ENCODE measurements at regions not wholly inside any gene's neighbourhood (a gene's known extent, or its start where the extent isn't known, plus 50 kb on each side); places are given as distances from the start of the nearest gene placed in this dataset.

DNA sequence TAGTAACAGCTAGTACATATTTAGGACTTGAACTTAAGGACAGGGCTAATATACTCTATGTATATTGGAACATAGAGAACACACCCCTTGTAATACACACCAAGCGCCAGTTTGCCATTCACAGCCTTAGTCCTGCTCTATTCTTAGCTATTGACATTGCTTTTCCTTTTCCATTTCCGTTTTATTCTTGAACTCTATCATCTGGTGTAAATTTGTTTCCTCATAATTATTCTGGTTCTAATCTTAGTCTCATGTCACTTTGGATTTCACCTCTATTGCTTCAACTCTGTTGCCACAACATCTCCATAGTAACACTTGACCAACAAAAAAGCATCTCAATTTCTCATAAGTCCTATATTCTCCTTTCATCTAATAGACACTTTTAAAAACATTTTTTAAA, 225.7 kb downstream of the PHLDA1 start:
- Histone ChIP-seq H2AFZ (ENCODE audit: low read depth, low read length) (no peak overlapping the region), H3K4me1 (ENCODE audit: low read length) (peaks cover 7% of the 10 kb centered on the region), H3K27ac (ENCODE audit: low read length) (no peak overlapping the region), H3K79me2 (ENCODE audit: low read length) (no peaks in the 10 kb centered on the region), H3K9me3 (ENCODE audit: insufficient read depth, low read length) (no peaks in the 10 kb centered on the region), H3K4me3 (ENCODE audit: low read length) (no peak overlapping the region), H4K20me1 (ENCODE audit: insufficient read depth, low read length) (no peaks in the 10 kb centered on the region), H3K36me3 (replicated peaks; ENCODE audit: low read depth, low read length) (no peaks in the 10 kb centered on the region), H3K4me2 (ENCODE audit: low read length) (no peak overlapping the region), H3K9ac (ENCODE audit: low read length) (no peak overlapping the region), H3K27me3 (ENCODE audit: low read depth, low read length) (no peaks in the 10 kb centered on the region)
- TF ChIP-seq, protein P1, sequence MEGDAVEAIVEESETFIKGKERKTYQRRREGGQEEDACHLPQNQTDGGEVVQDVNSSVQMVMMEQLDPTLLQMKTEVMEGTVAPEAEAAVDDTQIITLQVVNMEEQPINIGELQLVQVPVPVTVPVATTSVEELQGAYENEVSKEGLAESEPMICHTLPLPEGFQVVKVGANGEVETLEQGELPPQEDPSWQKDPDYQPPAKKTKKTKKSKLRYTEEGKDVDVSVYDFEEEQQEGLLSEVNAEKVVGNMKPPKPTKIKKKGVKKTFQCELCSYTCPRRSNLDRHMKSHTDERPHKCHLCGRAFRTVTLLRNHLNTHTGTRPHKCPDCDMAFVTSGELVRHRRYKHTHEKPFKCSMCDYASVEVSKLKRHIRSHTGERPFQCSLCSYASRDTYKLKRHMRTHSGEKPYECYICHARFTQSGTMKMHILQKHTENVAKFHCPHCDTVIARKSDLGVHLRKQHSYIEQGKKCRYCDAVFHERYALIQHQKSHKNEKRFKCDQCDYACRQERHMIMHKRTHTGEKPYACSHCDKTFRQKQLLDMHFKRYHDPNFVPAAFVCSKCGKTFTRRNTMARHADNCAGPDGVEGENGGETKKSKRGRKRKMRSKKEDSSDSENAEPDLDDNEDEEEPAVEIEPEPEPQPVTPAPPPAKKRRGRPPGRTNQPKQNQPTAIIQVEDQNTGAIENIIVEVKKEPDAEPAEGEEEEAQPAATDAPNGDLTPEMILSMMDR (IDR thresholded peaks at IDR 0.05; ENCODE audit: low read depth, low read length) = no peak
- no peak for TF ChIP-seq EZH2phosphoT487 (IDR thresholded peaks at IDR 0.05; ENCODE audit: low read depth)

- H3K4me3 ChIP-seq (ENCODE audit: low read length) = no peak overlapping the region
- no peaks in the 10 kb centered on the region for H3K79me2 ChIP-seq (ENCODE audit: low read length)
- H3K4me1 ChIP-seq (ENCODE audit: low read length) = peaks cover 7% of the 10 kb centered on the region
- no peaks in the 10 kb centered on the region for H3K36me3 ChIP-seq (replicated peaks; ENCODE audit: low read depth, low read length)
- no peaks in the 10 kb centered on the region for H4K20me1 ChIP-seq (ENCODE audit: insufficient read depth, low read length)
- no peak overlapping the region for H3K9ac ChIP-seq (ENCODE audit: low read length)
- no peaks in the 10 kb centered on the region for H3K27me3 ChIP-seq (ENCODE audit: low read depth, low read length)
- TF ChIP-seq, protein P1 (IDR thresholded peaks at IDR 0.05; ENCODE audit: low read depth, low read length) = no peak
- no peak for TF ChIP-seq EZH2phosphoT487 (IDR thresholded peaks at IDR 0.05; ENCODE audit: low read depth)
- no peak overlapping the region for H2AFZ ChIP-seq (ENCODE audit: low read depth, low read length)
- H3K9me3 ChIP-seq (ENCODE audit: insufficient read depth, low read length) = no peaks in the 10 kb centered on the region
- H3K4me2 ChIP-seq (ENCODE audit: low read length) = no peak overlapping the region
- H3K27ac ChIP-seq (ENCODE audit: low read length) = no peak overlapping the region
Observed at GRCh38 chr12:75805320-75805719, 226.3 kb downstream of the PHLDA1 start.

- Histone ChIP-seq H4K20me1 (ENCODE audit: insufficient read depth, low read length) (no peaks in the 10 kb centered on the region), H3K9ac (ENCODE audit: low read length) (no peak overlapping the region), H2AFZ (ENCODE audit: low read depth, low read length) (no peak overlapping the region), H3K27ac (ENCODE audit: low read length) (no peak overlapping the region), H3K27me3 (ENCODE audit: low read depth, low read length) (no peaks in the 10 kb centered on the region), H3K79me2 (ENCODE audit: low read length) (no peaks in the 10 kb centered on the region), H3K4me1 (ENCODE audit: low read length) (peaks cover 4% of the 10 kb centered on the region), H3K36me3 (replicated peaks; ENCODE audit: low read depth, low read length) (no peaks in the 10 kb centered on the region), H3K4me3 (ENCODE audit: low read length) (no peak overlapping the region), H3K9me3 (ENCODE audit: insufficient read depth, low read length) (no peaks in the 10 kb centered on the region), H3K4me2 (ENCODE audit: low read length) (no peak overlapping the region)
- no peak for TF ChIP-seq EZH2phosphoT487 (IDR thresholded peaks at IDR 0.05; ENCODE audit: low read depth)
- TF ChIP-seq, protein P1 (IDR thresholded peaks at IDR 0.05; ENCODE audit: low read depth, low read length) = no peak
Observed at GRCh38 chr12:75798136-75798926, 233.2 kb downstream of the PHLDA1 start.

DNA sequence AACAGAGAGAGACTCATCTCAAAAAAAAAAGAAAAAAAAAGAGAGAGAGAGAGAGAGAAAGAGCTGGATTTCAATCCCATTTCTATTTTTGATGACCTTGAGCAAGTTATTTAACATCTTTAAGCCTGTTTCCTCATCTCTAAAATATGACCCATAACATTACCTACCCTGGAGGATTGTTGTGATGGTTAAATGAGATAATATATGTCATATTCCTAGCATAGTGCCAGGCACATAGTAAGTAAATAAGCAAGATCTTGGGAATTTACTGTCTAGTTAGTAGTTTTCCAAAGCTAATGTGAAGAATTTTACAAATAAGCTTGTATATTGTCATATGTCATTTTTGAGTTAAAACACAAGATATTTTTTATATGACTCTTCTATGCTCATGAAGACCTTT, 236.5 kb downstream of the PHLDA1 start:
- no peaks in the 10 kb centered on the region for H3K79me2 ChIP-seq (ENCODE audit: low read length)
- H3K27me3 ChIP-seq (ENCODE audit: low read depth, low read length) = no peaks in the 10 kb centered on the region
- H3K4me2 ChIP-seq (ENCODE audit: low read length) = no peak overlapping the region
- H3K27ac ChIP-seq (ENCODE audit: low read length) = no peak overlapping the region
- H3K36me3 ChIP-seq (replicated peaks; ENCODE audit: low read depth, low read length) = no peaks in the 10 kb centered on the region
- H4K20me1 ChIP-seq (ENCODE audit: insufficient read depth, low read length) = no peaks in the 10 kb centered on the region
- H3K4me1 ChIP-seq (ENCODE audit: low read length) = no peaks in the 10 kb centered on the region
- no peak overlapping the region for H3K9ac ChIP-seq (ENCODE audit: low read length)
- no peak for TF ChIP-seq EZH2phosphoT487 (IDR thresholded peaks at IDR 0.05; ENCODE audit: low read depth)
- TF ChIP-seq, protein P1 (IDR thresholded peaks at IDR 0.05; ENCODE audit: low read depth, low read length) = no peak
- H3K4me3 ChIP-seq (ENCODE audit: low read length) = no peak overlapping the region
- H2AFZ ChIP-seq (ENCODE audit: low read depth, low read length) = no peak overlapping the region
- no peaks in the 10 kb centered on the region for H3K9me3 ChIP-seq (ENCODE audit: insufficient read depth, low read length)
